ENCODE measurements at regions not wholly inside any gene's neighbourhood (a gene's known extent, or its start where the extent isn't known, plus 50 kb on each side); places are given as distances from the start of the nearest gene placed in this dataset.

GRCh38 chr5:2998106-2998505 is 246.6 kb upstream of the IRX2 start:
- no peak for DNase-seq (ENCODE audit: low spot score)
- FAIRE-seq = no peak

DNA sequence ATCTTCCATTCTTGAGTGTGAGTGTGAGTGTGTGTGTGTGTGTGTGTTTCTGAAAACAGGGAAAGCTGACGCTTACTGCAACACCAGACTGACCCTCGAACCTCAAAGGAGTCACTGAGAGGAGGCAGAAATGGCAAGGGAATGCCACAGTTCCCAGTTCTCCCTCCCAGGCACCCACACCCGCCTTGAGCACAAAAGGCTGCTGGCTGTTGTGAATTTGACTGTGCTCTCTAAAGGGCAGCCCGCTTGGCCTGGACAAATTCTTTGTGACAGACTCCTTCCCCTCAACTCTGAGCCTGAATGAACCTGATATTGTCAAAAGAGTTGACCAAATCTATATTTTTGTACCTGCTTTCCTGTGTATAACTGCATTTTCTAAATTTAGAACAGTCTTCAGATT is 245.7 kb upstream of the IRX2 start:
- DNase-seq (ENCODE audit: low spot score) = no peak
- no peak for FAIRE-seq

DNA sequence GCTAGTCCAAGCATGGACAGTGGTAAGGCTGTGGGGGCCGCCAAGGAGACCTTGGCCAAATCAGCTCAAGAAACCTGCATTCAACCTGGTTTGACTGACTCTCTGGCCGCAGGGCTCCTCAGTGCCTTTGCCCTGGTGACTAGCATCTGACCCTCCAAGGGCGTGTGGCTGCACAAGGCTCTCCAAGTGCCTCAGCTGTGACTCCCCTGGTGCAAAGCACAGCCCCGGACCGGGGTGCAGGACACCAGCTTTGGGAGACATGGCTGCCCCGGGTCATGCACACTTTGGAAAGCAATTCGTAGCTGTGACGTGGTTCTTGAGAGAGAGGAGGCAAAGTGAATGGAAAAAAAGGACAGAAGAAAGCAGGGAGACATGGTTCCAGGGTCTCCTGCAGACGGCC is 245.2 kb upstream of the IRX2 start:
- DNase-seq (ENCODE audit: low spot score) (no peak), FAIRE-seq (no peak)

GRCh38 chr5:2996248-2996647 is 244.8 kb upstream of the IRX2 start:
- DNase-seq (ENCODE audit: low spot score) (peak; percentile 73), FAIRE-seq (peak; percentile 30)

DNA sequence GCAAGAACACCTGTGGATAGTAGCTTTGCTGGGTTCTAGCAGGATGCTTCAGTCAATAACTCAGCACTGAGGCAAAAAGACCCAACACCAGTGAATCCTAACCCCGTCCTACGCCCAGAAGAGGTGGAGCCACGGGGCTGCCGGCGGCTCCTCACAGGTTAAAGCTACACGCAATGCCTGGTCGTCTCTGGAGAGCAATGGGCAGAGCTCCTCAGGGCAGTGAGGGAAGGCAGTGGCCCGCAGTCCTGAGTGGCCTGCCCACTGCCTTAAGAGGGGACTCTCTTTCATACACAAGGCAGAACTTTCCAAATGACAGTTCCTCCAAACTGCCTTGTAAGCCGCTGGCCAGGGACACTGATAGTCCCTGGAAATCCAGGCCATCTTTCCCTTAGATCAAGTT is 244.2 kb upstream of the IRX2 start:
- DNase-seq (ENCODE audit: low spot score) (no peak), FAIRE-seq (no peak)

GRCh38 chr5:2995035-2995434 is 243.6 kb upstream of the IRX2 start:
- no peak for FAIRE-seq
- DNase-seq (ENCODE audit: low spot score) = no peak

GRCh38 chr5:2993771-2994170 is 242.3 kb upstream of the IRX2 start:
- DNase-seq (ENCODE audit: low spot score) = no peak
- FAIRE-seq = no peak

- DNase-seq (ENCODE audit: low spot score) (no peak), FAIRE-seq (no peak)
Measured at GRCh38 chr5:2993301-2993700, 241.8 kb upstream of the IRX2 start.

DNA sequence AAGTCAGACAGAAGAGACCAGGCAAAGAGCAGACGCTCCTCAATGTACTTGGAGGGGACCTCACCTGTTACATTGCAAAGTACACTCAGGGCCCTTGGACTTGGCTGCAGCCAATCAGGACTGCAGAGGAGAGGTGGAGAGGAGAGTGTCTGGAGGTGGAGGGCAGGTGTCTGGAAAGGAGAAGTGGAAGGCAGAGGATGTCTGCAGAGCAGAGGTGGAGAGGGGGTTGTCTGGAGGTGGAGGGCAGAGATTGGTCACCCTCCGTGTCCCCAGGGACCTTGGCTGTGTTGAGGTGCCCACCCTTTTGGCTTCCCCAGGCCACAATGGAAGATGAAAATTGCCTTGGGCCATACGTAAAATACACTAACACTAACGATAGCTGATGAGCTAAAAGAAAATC is 241.3 kb upstream of the IRX2 start:
- FAIRE-seq (no peak), DNase-seq (ENCODE audit: low spot score) (no peak)

- FAIRE-seq (no peak), DNase-seq (ENCODE audit: low spot score) (no peak)
Measured at GRCh38 chr5:2991884-2992283, 240.4 kb upstream of the IRX2 start.

DNA sequence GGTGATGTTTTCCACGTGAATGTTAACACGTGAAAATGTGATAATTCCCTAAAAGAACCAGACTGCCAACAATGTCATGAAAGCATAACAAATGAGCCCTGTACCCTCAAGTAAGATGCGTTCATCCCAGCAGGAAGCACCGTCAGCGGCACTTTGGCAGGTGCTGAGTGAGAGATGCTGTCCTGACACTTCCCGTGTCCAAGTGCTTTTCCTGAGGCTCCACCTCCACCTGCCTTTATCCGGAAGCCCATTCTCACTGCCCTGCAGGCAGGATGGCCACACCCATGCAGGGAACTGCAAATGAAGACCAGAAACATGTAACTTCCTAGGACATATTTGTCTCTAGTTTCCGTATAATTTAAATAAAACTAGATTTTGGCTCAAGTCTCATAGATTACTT is 238.0 kb upstream of the IRX2 start:
- FAIRE-seq (no peak), DNase-seq (ENCODE audit: low spot score) (no peak)

DNA sequence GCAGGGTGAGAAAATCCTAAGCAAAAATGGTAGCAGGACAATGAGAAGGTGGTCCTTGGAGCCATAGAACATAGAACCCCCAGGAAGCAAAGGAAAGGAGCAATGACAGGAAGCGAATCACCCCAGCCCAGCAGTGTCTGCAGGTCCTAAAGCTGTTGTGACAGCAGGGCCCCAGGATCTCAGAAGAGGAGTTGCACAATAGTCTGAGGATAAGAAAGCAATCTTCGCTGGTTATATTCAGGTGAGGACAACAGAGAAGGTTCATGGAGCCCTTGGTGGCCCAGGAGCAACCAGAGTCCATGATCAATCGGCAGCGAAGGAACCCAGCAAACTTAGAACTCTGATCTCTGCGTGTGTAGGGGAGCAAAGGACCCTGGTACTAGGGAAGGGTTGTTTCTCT is 234.8 kb upstream of the IRX2 start:
- FAIRE-seq = no peak

GRCh38 chr5:2985718-2986117 is 234.2 kb upstream of the IRX2 start:
- FAIRE-seq = no peak

More for the DNA sequence above, 234.8 kb upstream of the IRX2 start:
- DNase-seq (ENCODE audit: low spot score) = no peak

GRCh38 chr5:2983583-2984300 is 232.3 kb upstream of the IRX2 start:
- FAIRE-seq = no peak
- no peak for DNase-seq (ENCODE audit: low spot score)

More at GRCh38 chr5:2985718-2986117, 234.2 kb upstream of the IRX2 start:
- no peak for DNase-seq (ENCODE audit: low spot score)

DNA sequence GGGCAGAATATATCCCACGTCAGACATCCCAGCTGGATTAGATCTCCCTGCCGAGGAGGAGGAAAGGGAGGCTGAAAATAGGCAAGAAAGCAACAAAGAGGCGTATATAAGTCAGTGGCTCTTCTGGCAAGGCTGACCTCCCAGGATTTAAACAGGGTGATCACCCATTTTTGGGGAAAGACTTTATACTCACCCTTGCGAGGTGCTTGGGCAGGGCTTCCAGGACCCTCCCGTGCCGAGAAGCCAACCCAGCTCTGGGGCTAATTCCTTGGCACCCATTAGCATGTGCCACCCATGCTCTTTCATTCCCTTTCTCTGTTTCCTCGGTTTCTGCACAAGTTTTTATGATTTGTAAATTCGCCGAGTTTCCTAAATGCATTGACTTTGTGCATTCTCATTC is 230.2 kb upstream of the IRX2 start:
- FAIRE-seq = no peak
- no peak for DNase-seq (ENCODE audit: low spot score)

DNA sequence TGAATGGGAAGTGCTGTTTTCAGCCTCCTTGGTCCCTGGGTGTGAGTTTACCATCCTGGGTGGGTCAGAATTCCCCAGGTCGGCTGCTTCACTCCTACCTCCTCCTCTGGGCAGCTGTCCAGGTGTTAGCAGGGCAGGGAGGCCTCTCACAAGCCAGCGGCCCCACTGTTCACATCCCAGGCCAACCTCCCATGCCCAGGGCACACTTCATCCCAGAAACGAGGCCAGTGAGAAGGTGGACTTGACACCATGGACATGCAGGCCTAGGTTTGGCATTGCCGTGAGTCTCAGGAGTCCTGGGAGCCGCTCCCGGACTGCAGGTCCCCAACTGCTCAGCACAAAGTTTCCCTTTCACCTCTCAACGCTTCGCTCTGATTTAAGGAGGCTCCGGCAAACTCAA is 229.6 kb upstream of the IRX2 start:
- FAIRE-seq (no peak), DNase-seq (ENCODE audit: low spot score) (no peak)

DNA sequence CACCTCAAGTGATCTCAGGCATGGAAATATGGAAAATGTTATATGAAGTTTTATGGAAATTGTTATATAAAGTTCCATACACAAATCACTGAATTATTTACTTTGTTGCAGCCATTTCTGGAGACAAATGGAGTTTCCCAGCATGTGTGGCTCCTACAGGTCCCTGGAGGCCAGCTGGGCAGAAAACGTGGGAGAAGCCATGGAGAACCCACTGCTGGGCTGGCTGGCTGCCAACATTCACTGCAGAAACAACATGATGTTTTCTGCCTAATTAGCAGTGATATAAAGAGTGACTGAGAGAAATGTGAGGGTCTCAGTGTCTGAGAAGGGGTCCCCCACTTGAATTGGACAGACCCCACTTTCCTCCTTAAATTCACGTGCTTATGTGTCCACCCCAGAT is 208.8 kb upstream of the IRX2 start:
- DNase-seq (ENCODE audit: low spot score) (no peak), FAIRE-seq (no peak)

DNA sequence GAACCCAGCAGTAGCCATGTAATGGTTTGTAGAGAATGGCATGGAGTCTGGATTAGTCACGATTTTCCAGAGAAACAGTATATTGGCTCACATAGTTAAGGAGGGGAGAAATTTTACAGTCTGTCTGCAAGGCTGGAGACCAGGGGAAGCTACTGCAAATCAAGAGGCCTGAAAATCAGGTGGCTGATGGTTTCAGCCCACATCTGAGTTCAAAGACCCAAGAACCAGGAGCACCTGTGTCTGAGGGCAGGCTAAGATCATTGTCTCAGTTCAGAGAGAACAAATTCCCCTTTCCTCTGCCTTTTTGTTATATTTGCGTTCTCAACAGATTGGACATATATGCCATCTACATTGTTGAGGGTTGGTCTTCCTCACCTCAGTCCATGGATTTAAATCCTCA is 207.5 kb upstream of the IRX2 start:
- no peak for DNase-seq (ENCODE audit: low spot score)
- FAIRE-seq = no peak

- DNase-seq (ENCODE audit: low spot score) (no peak), FAIRE-seq (no peak)
Measured at GRCh38 chr5:2948875-2949274, 197.4 kb upstream of the IRX2 start.

DNA sequence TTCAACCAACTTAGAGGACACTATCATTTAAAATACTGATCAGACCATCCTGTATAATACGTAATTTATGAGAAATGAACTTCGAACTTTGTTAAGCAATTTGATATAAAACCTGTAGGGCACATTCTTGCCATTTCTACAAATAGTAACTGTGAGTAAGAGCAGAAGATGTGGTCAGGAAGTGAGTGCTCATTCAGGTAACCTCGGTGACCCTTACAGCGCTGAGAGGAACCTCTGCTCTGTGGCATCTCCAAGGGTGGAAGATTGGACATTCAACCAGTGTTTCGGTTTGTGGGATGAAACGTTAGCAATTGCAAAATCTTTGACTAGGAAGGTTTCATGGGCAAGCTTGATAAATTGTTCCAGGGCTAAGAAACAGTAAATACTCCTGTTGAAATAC is 194.8 kb upstream of the IRX2 start:
- DNase-seq (ENCODE audit: low spot score) (no peak), FAIRE-seq (no peak)

DNA sequence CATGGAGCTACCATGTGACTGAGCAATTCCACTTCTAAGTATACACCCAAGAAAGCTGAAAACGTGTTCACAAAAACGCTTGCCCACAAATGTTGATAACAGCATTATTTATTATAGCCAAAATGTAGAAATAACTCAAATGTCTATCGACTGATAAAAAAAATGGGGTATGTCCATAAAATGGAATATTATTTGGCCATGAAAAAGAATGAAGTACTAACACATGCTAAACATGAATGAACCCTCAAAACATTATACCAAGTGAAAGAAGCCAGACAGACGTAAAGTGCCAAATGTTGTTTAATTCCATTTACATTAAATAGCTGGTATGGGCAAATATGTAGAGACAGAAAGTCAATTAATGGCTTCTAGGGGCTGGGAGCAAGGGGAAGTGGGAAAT is 184.9 kb upstream of the IRX2 start:
- FAIRE-seq (no peak), DNase-seq (ENCODE audit: low spot score) (no peak)

GRCh38 chr5:2929779-2930178 is 178.3 kb upstream of the IRX2 start:
- no peak for DNase-seq (ENCODE audit: low spot score)

GRCh38 chr5:2921651-2922050 is 170.2 kb upstream of the IRX2 start:
- FAIRE-seq (no peak), DNase-seq (ENCODE audit: low spot score) (no peak)

More at GRCh38 chr5:2929779-2930178, 178.3 kb upstream of the IRX2 start:
- no peak for FAIRE-seq

GRCh38 chr5:2921176-2921575 is 169.7 kb upstream of the IRX2 start:
- DNase-seq (ENCODE audit: low spot score) (no peak), FAIRE-seq (no peak)
